NCI-H446 treated with DMSO at 0.1 percent for 48 hours (cell line): ENCODE measurements at regions not wholly inside any gene's neighbourhood (a gene's known extent, or its start where the extent isn't known, plus 50 kb on each side); places are given as distances from the start of the nearest gene placed in this dataset.

Source experiments
- DNase-seq: peaks from one replicate; lab custom pipeline; 2025; lab: John Stamatoyannopoulos, UW

DNA sequence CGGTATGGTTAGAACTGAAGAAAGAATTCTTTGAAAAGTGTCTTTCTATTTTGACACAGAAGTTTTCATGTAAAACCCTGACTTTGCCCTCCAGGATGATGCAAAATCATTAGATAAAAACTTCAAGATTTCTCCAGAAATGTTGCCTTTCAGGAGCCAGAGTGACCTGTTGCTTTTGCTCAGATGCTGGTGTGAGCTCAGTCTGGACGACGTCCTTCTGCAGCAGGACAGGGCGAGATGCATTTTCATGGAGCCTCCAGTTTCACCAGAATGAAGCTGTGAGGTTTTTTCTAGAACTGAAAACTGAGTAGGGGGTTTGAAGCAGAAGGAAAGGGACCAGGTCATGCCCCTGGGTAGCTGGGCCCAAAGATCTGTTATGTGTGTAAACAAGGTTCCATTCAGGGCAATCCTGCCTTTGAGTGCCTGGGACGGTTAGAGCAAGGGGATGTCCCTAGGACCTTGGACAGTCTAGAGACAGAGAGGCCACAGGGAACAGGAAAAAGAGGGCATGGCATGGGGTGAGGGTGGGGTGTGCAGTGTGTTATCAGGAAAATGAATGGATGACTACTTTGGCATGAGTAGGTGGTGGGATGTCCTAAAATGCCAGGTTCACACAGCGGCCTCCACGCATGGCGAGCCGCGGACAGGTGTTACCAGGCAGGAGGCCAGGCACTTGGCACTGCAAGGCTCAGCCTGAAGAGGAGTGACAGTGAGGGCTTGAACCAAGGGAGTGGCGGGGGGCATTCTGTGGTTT lies 356.3 kb downstream of the CXCL12 start:
- DNase-seq = no peak

DNA sequence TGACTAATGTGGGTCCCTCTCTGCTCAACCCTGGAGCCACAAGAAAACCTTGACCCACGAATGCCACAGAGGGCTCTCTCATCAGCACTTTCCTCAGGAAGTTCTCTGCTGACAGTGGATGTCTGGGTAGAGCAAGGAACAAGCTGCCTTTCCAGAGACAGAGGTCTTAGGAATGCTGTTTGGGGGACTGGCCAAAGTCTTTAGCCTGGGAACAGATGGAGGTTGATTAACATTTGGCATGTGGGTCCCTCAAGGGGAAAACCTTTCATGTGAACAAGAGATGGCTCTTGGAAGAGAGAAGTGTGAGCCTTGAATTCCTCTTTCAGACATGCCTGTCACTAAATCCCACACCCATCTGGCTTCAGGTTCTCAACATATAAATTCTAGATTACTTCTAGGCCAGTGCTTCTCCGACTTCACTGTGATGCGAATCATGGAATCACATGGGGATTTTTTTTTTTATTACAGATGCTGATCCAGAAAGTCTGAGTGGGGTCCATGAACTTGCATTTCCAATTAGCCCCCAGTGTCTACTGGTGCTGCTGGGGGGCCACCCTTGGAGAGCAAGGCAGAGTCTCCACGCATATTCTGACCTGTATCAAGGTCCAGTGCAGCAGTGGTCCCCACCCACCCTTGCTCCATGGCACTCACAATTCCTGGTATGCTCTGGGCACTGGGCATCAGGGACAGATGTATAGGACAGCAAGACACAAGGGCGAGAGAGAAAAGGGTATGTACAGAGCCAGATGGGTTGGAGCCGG lies 360.4 kb downstream of the CXCL12 start:
- DNase-seq = no peak

DNA sequence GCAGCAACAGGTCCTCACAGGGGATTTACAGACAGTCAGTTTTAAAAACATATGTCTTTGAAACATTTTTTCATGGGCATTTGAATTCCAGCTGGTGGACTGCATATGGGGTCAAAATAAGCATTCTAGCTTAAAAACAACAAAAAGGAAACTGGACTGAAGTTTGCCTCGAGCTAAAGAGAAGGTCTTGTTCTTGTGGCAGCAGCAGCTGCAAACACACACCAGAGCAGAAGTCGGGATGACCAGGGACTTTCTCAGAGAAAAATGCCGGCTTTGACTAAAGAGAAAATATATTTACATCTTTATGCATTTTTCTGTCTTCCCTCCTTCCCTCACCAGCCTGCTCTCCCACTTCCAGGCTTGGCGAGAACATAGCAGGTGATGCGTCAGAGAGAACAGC lies 361.4 kb downstream of the CXCL12 start:
- no peak for DNase-seq

DNA sequence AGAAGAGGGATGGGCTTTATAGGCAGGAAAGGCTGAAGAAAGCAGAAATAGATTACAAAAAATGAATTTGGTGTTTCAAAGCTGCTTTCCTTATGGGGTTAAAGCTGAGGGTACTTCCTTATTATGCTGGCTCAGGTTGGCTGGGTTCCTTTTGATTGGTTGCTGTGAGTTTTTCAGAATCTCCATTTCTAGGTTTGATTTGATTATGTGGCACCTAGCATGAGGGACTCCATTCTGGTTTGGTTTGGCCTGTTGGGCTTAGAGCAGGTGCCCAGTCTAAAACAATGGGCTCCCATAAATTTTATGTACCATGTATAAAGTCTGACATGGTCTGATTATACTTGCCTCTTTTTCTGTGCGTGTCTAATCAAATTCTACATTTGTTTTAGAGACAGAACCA lies 362.7 kb downstream of the CXCL12 start:
- DNase-seq = no peak

DNA sequence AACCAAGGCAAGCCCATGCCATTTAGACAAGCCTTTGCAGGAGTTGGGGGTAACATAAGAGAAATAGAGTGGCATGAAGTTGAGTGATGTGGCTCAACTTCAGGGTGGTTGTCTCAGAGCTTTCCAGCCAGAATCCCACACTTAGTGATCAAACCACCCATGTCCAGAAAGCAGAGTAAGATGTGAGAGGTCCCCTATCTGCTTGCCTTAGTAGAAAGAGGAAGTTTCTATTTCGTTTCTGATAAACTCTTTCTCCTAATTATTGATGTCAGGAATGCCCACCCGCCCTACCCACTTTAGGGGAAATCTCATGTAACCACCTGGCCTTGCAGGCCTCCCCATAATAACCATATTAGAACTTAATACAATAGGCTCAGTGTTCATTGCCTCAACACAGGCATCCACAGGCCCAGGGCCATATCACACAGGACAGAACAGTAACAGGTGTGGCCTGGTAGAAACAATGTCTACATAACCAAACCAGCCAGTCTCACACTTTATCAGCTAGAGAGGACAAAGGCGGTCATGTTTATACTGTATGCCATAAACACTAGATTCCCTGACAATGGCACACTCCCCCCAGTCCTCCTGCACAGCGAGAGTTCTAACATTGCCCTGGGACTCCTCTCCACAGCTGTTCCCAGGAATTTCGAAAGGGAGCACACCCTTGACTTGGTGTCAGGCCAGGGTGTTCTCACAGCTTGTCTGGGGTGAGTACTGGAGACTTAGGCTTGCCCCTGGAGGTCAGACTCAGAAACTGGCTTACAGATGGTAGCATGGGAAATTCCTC lies 364.4 kb downstream of the CXCL12 start:
- DNase-seq = no peak

DNA sequence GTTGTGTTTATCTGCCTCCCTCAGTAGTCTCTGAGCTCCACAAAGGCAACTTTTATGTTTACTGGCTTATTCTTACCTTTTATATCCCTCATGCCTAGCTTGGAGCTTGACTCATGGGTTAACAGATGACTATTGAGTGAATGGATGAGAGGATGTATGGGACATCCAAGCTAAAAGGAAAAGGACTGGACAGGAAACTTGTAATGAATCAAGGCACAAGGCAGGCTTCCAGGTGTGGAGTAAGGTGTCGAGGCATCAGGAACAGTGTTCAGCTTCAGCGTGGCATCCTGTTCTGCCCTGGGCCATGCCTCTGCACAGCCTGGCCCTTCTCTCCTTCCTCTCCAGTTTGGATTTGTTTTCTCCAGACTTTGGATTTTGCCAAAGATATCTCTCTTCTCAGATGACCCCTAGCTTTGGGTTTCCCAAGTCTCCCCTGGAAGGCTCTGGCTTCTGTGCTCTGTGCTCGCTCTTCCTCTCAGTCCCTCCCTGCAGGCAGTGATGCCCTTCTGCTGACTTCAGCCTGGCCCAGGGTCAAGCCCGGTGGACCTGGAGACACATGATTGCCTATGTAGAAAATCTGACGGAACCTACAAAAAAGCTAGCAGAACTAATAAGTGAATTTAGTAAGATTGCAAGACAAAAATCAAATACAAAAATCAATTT lies 367.3 kb downstream of the CXCL12 start:
- DNase-seq = no peak

GRCh38 chr10:44016589-44017482 lies 368.1 kb downstream of the CXCL12 start:
- DNase-seq = no peak

- no peak for DNase-seq
Observed at GRCh38 chr10:44015702-44016500, 367.2 kb upstream of the ZNF32 start.

DNA sequence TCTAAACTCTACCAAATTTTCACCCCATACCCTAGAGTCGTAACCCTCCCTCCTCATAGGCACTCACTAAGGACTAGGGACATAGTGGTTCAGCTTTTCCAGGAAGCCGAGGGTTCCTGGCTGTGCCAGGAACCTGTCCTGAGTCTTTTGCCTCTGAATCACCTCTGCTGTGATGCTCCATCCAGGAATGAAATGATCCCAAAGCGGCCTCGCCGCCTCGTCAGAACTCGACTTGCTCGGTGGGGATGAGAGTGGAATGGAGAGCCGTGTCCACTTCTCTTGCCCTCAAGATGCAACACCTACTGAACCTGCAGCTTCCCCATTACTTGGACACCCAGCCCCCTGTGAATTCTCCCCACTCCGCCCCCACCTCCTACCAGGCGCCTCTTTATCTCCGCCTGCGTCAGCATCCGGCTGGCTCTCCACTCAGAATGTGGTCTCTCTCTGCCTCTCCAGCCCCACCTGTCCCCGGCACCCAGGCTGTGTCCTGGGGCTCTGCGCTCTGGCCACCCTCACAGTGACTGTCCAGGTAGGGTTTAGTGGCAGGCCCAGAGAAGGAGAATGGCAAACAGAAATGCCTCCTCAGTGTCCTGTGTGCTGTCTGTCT lies 366.1 kb upstream of the ZNF32 start:
- DNase-seq = no peak

DNA sequence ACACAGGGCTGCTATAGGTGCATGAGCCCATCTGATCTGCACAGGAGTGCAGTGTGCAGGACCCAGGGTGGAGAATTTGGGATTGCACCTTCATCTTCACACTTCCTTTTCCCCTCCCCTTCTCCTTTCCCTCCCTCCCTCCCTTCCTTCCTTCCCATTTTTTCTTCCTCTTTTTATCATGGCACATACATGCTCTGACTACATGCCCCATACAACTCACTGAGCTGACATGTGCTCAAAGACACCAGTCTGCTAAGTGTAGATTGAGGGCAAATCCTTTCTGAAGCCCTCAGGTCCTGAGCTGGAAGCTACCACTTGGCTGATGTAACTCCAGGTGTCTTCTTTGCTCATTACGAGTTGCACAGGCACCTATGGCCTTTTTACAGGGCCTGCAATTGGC lies 365.3 kb upstream of the ZNF32 start:
- DNase-seq = no peak

DNA sequence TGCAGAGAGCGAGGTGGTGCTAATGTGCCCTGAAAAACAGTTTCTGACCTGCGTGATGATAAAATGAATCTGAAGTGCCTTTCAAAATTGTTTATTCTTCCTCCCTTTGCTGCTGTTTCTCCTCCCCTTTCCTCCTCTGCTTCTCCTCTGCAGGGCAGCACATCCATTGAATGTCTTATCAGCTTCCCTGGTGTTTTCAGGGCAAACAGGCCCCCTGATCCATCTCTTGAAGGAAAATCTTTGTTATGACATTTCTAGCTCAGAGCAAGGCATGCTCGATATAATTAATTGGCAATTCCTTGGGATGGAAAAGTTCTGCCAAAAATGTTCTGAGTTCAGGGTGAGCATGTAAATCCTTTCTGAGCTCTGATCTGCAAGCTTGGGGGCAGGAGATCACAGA lies 364.2 kb upstream of the ZNF32 start:
- no peak for DNase-seq

DNA sequence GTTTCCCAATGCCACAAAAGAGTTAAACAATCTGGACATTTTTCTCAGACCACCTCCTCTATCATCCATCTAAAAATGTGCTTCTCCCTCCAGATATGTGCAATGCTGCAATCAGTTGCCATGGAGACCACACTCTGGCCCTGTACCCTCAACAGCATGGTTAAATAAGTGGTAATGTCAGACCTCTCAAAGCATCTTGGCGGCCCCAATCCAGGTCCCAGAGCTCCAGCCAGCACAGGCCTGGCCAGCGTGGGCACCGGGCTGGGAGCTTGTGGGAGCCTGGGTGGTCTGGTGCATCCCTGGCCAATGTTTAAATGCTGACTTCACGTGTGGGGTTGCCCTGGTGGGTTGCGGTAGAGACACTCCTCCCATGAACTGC lies 362.9 kb upstream of the ZNF32 start:
- DNase-seq = no peak

- DNase-seq = no peak
Observed at GRCh38 chr10:44010873-44011602, 362.4 kb upstream of the ZNF32 start.

DNA sequence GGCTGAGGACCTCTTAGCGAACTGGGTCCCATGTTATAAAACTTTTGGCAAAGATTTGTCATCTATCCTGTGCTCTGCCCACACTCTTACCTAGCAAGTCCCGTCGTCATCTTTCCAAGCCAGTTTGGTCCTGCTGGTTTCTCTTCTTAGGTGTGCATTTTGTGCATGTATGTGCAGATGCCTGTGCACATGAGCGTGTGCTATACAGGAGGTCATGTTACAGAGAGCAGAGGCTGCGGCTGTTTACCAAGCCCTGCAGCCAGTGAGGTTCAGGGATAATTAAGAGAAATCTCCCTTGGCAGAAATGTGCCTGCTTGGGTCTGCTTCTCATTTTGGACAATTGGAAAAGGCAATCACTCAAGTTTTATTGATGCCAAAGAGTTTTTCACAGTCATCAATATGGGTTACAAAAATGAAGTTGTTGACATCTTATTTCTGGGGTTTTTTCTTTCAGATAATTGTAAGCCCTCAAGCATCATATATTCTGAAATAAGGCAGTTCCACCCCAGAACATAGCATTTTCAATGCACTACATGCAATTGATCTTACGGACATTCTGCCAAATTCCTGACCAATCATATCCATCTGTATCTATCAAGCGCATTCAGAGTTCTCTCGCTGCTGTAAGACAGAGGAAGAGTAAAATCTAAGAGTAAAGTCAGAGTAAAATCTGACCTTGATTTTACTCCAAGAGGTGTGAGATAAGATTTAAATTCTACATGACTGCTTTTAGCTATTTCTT lies 361.4 kb upstream of the ZNF32 start:
- DNase-seq = no peak

GRCh38 chr10:44008917-44009709 lies 360.4 kb upstream of the ZNF32 start:
- DNase-seq = no peak

DNA sequence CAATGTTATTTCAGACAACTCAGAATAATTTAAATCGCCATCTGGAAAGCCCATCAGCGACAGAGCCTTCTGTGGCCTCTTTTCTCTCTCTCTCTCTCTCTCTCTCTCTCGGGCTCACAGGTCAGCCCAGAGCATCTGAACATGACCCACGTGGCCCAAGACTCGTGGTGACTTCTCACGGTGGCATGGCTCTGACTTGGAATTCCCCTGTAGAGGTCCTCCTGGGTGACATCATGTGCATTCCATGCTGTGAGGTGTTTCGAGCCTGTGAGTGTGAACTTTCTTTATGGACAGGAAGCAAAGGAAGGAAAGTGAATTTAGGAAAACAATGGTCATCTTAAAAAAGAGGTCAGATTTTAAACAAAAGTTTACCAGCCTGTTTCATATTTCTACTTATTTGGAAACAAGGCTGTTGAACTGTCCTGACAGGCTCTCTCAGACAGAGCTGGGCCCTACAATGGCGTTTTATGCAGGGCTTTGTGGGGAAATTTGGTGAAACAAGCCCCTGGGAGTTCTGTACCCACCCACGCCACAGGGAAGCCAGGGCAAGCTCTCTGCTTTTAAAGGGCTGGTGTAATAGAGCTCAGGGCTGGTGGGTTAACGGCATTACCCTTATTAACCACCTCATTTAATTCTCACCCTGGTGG lies 359.7 kb upstream of the ZNF32 start:
- no peak for DNase-seq

DNA sequence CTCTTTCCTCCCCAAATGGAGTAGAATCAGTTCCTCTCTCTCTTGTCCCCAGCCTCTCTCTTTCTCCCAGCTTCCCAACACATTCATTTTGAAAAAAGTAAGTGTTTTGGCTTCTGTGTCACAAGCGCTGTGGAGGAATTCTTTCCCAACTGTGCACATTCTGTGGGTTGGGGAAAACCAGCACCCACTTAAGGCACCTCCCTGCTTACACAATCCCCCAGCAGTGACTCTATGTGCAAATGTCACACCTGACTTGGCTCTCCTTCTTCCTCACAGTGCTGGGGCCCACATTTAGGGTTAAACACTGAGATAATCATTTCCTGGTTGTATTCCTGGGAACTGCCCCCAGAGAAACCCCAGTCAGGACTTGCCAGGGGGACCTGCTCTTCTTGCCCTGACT lies 358.1 kb upstream of the ZNF32 start:
- no peak for DNase-seq
